Smooth muscle cell (in vitro differentiated cells): ENCODE measurements at regions not wholly inside any gene's neighbourhood (a gene's known extent, or its start where the extent isn't known, plus 50 kb on each side); places are given as distances from the start of the nearest gene placed in this dataset.

Experiments
- DNase-seq: peaks from one replicate; lab custom pipeline; 2025; ENCODE audit not compliant: unreplicated experiment; lab: John Stamatoyannopoulos, UW
- H2AFZ ChIP-seq: fragments of 200-600 bp; sonication (generic); 2 replicates; pipeline ENCODE4 v1.6.0; 2016; ENCODE audit warnings: antibody characterized with exemption, low read depth, mild to moderate bottlenecking
- H3F3A ChIP-seq: fragments of 200-600 bp; sonication (generic); 2 replicates; pipeline ENCODE4 v1.6.0; 2017; ENCODE audit warnings: antibody characterized with exemption, low read depth
- H3K27ac ChIP-seq: fragments of 200-600 bp; sonication (generic); 2 replicates; pipeline ENCODE4 v1.5.1; 2016; ENCODE audit warnings: low read depth, mild to moderate bottlenecking
- H3K27me3 ChIP-seq: fragments of 200-600 bp; sonication (generic); 2 replicates; pipeline ENCODE4 v1.6.1; 2016; ENCODE audit warnings: low read depth, mild to moderate bottlenecking
- H3K36me3 ChIP-seq: fragments of 200-600 bp; sonication (generic); 2 replicates; pipeline ENCODE4 v1.5.1; 2016; ENCODE audit warnings: low read depth
- H3K4me1 ChIP-seq: fragments of 200-600 bp; sonication (generic); 2 replicates; pipeline ENCODE4 v1.5.1; 2016; ENCODE audit warnings: low read depth
- H3K4me2 ChIP-seq: fragments of 200-600 bp; sonication (generic); 2 replicates; pipeline ENCODE4 v1.6.0; 2016; ENCODE audit warnings: mild to moderate bottlenecking
- H3K4me3 ChIP-seq: fragments of 200-600 bp; sonication (generic); 2 replicates; pipeline ENCODE4 v1.5.1; 2016; ENCODE audit warnings: mild to moderate bottlenecking
- H3K79me2 ChIP-seq: fragments of 200-600 bp; sonication (generic); 2 replicates; pipeline ENCODE4 v1.6.0; 2016; ENCODE audit warnings: low read depth, mild to moderate bottlenecking
- H3K9ac ChIP-seq: fragments of 200-600 bp; sonication (generic); 2 replicates; pipeline ENCODE4 v1.6.0; 2016; ENCODE audit warnings: low read depth
- H3K9me3 ChIP-seq: fragments of 200-600 bp; sonication (generic); replicated peaks from 2 replicates; pipeline ENCODE4 v1.5.1; 2016; ENCODE audit warnings: low read depth
- H4K20me1 ChIP-seq: fragments of 200-600 bp; sonication (generic); 2 replicates; pipeline ENCODE4 v1.6.0; 2016; ENCODE audit warnings: low read depth
- WGBS: methylation state at CpG from one replicate; pipeline ENCODE4 v1.1.7; 2016; ENCODE audit warnings: low lambda C conversion rate; 5-methylcytosine and 5-hydroxymethylcytosine counted together
- TF ChIP-seq, protein P1 (sequence below): fragments of 200-600 bp; sonication (generic); IDR thresholded peaks from 2 replicates; pipeline ENCODE4 v1.5.1; 2017; ENCODE audit warnings: borderline replicate concordance, mild to moderate bottlenecking, antibody characterized with exemption; ENCODE audit not compliant: insufficient read depth, poor library complexity, severe bottlenecking

GRCh38 chr10:33626798-33627466 is 292.5 kb upstream of the NRP1 start:
- DNase-seq, result no peak
- TF ChIP-seq, protein P1, sequence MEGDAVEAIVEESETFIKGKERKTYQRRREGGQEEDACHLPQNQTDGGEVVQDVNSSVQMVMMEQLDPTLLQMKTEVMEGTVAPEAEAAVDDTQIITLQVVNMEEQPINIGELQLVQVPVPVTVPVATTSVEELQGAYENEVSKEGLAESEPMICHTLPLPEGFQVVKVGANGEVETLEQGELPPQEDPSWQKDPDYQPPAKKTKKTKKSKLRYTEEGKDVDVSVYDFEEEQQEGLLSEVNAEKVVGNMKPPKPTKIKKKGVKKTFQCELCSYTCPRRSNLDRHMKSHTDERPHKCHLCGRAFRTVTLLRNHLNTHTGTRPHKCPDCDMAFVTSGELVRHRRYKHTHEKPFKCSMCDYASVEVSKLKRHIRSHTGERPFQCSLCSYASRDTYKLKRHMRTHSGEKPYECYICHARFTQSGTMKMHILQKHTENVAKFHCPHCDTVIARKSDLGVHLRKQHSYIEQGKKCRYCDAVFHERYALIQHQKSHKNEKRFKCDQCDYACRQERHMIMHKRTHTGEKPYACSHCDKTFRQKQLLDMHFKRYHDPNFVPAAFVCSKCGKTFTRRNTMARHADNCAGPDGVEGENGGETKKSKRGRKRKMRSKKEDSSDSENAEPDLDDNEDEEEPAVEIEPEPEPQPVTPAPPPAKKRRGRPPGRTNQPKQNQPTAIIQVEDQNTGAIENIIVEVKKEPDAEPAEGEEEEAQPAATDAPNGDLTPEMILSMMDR, result no peak
- Histone ChIP-seq H3K27me3 (no peaks in the 10 kb centered on the region), H3K9ac (no peak overlapping the region), H3K79me2 (no peaks in the 10 kb centered on the region), H2AFZ (no peak overlapping the region), H3K9me3 (no peaks in the 10 kb centered on the region), H3K27ac (no peak overlapping the region), H3K4me1 (no peaks in the 10 kb centered on the region), H3K4me3 (no peak overlapping the region), H4K20me1 (no peaks in the 10 kb centered on the region), H3K36me3 (no peaks in the 10 kb centered on the region), H3K4me2 (no peak overlapping the region), H3F3A (no peaks in the 10 kb centered on the region)
- WGBS, result 95% methylated on average over 3 of the region's 3 CpGs

DNA sequence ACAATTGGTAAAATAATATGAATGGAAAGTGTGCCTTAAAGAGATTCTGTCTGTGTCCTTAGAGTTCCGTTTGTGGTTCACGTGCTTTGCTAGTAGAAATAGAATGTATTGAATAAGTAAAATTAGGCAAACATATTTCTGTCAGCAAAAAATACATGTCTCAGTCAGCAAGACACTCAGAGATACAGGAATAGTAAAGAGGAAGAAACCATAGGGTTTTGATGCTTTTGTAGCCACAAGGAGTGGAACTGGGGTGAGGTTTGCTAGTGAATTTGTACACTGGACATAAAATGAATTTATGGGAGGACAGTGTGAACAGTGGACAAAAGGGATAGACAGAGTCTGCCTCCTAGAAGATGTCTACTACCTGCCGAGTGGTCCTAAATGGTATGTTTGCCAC is 289.2 kb upstream of the NRP1 start:
- H3K27ac ChIP-seq, result no peak overlapping the region
- no peak overlapping the region for H3K4me2 ChIP-seq
- H3F3A ChIP-seq, result no peaks in the 10 kb centered on the region
- no peaks in the 10 kb centered on the region for H3K9me3 ChIP-seq
- H3K4me3 ChIP-seq, result no peak overlapping the region
- TF ChIP-seq, protein P1, result no peak
- H3K4me1 ChIP-seq, result no peaks in the 10 kb centered on the region
- DNase-seq, result no peak
- no peaks in the 10 kb centered on the region for H3K36me3 ChIP-seq
- no peaks in the 10 kb centered on the region for H3K79me2 ChIP-seq
- WGBS, result 94% methylated on average over 3 of the region's 3 CpGs
- H2AFZ ChIP-seq, result no peak overlapping the region
- no peak overlapping the region for H3K9ac ChIP-seq
- no peaks in the 10 kb centered on the region for H4K20me1 ChIP-seq
- H3K27me3 ChIP-seq, result no peaks in the 10 kb centered on the region

GRCh38 chr10:33621101-33621500 is 286.6 kb upstream of the NRP1 start:
- Histone ChIP-seq H4K20me1 (no peaks in the 10 kb centered on the region), H3K4me3 (no peak overlapping the region), H3K79me2 (no peaks in the 10 kb centered on the region), H3K9ac (no peak overlapping the region), H2AFZ (no peak overlapping the region), H3K4me2 (no peak overlapping the region), H3K36me3 (no peaks in the 10 kb centered on the region), H3K9me3 (no peaks in the 10 kb centered on the region), H3K27me3 (no peaks in the 10 kb centered on the region), H3F3A (peaks cover 17% of the 10 kb centered on the region), H3K27ac (no peak overlapping the region), H3K4me1 (peaks cover 16% of the 10 kb centered on the region)
- DNase-seq, result no peak
- WGBS, result 94% methylated on average over 4 of the region's 4 CpGs
- TF ChIP-seq, protein P1, result no peak

GRCh38 chr10:33618196-33618595 is 283.7 kb upstream of the NRP1 start:
- Histone ChIP-seq H3K27me3 (no peaks in the 10 kb centered on the region), H3K9ac (no peak overlapping the region), H4K20me1 (no peaks in the 10 kb centered on the region), H3K4me3 (no peak overlapping the region), H3K27ac (no peak overlapping the region), H3K79me2 (no peaks in the 10 kb centered on the region), H3F3A (peaks cover 17% of the 10 kb centered on the region), H3K4me1 (peaks cover 16% of the 10 kb centered on the region), H3K4me2 (peak overlapping the region; percentile 70), H2AFZ (no peak overlapping the region), H3K36me3 (no peaks in the 10 kb centered on the region), H3K9me3 (no peaks in the 10 kb centered on the region)
- 92% methylated on average over 2 of the region's 2 CpGs for WGBS
- DNase-seq, result no peak
- TF ChIP-seq, protein P1, result no peak
